Ishikawa (cell line): ENCODE measurements at regions not wholly inside any gene's neighbourhood (a gene's known extent, or its start where the extent isn't known, plus 50 kb on each side); places are given as distances from the start of the nearest gene placed in this dataset.

Source experiments
- CEBPB ChIP-seq: IDR thresholded peaks from 2 replicates; pipeline ENCODE4 v1.6.1; 2012
- CREB1 ChIP-seq: IDR thresholded peaks from 2 replicates; pipeline ENCODE4 v1.6.1; 2012; ENCODE audit warnings: low read depth
- EGR1 ChIP-seq: IDR thresholded peaks from 2 replicates; pipeline ENCODE4 v1.6.1; 2012
- EP300 ChIP-seq: IDR thresholded peaks from 2 replicates; pipeline ENCODE4 v1.6.1; 2012; ENCODE audit warnings: borderline replicate concordance
- FOXM1 ChIP-seq: IDR thresholded peaks from 2 replicates; pipeline ENCODE4 v1.6.1; 2012; ENCODE audit warnings: low read depth, borderline replicate concordance
- MAX ChIP-seq: IDR thresholded peaks from 2 replicates; pipeline ENCODE4 v1.6.1; 2012
- NFIC ChIP-seq: IDR thresholded peaks from 2 replicates; pipeline ENCODE4 v1.6.1; 2012
- RAD21 ChIP-seq: IDR thresholded peaks from 2 replicates; pipeline ENCODE4 v1.6.1; 2012; ENCODE audit warnings: low read depth
- REST ChIP-seq: IDR thresholded peaks from 2 replicates; pipeline ENCODE4 v1.6.1; 2012; ENCODE audit warnings: low read depth, mild to moderate bottlenecking
- TAF1 ChIP-seq: IDR thresholded peaks from 2 replicates; pipeline ENCODE4 v1.6.1; 2012; ENCODE audit warnings: low read depth, mild to moderate bottlenecking
- TCF12 ChIP-seq: IDR thresholded peaks from 2 replicates; pipeline ENCODE4 v1.6.1; 2012; ENCODE audit warnings: low read depth
- TEAD4 ChIP-seq: IDR thresholded peaks from 2 replicates; pipeline ENCODE4 v1.6.1; 2012
- USF1 ChIP-seq: IDR thresholded peaks from 2 replicates; pipeline ENCODE4 v1.6.1; 2012
- YY1 ChIP-seq: IDR thresholded peaks from 2 replicates; pipeline ENCODE4 v1.6.1; 2012; ENCODE audit warnings: low read depth
- ZBTB7A ChIP-seq: IDR thresholded peaks from 2 replicates; pipeline ENCODE4 v1.6.1; 2012; ENCODE audit warnings: low read depth

GRCh38 chr20:60300374-60300773 lies 342.2 kb downstream of the CDH26 start:
- no peak for TF ChIP-seq CEBPB
- TF ChIP-seq CREB1, result no peak
- no peak for TF ChIP-seq TEAD4
- TF ChIP-seq REST, result no peak
- TF ChIP-seq RAD21, result no peak
- TF ChIP-seq EP300, result no peak
- TF ChIP-seq TAF1, result no peak
- no peak for TF ChIP-seq MAX
- no peak for TF ChIP-seq EGR1
- TF ChIP-seq FOXM1, result no peak
- TF ChIP-seq USF1, result no peak
- no peak for TF ChIP-seq NFIC

- TF ChIP-seq REST (no peak), EP300 (no peak), ZBTB7A (no peak), CREB1 (no peak), TAF1 (no peak), FOXM1 (no peak), EGR1 (no peak)
These were observed 344.7 kb downstream of the CDH26 start for GRCh38 chr20:60302875-60303274.

- TF ChIP-seq FOXM1, result no peak
- no peak for TF ChIP-seq ZBTB7A
- TF ChIP-seq EGR1, result no peak
- no peak for TF ChIP-seq TCF12
- TF ChIP-seq CEBPB, result no peak
- no peak for TF ChIP-seq EP300
- TF ChIP-seq USF1, result no peak
- no peak for TF ChIP-seq TEAD4
- no peak for TF ChIP-seq NFIC
- no peak for TF ChIP-seq YY1
- no peak for TF ChIP-seq REST
- no peak for TF ChIP-seq TAF1
- no peak for TF ChIP-seq RAD21
- no peak for TF ChIP-seq CREB1
- no peak for TF ChIP-seq MAX
These were observed 345.9 kb downstream of the CDH26 start for GRCh38 chr20:60304026-60304590.

- no peak for TF ChIP-seq TAF1
- TF ChIP-seq REST, result no peak
- TF ChIP-seq CEBPB, result no peak
- TF ChIP-seq CREB1, result no peak
- TF ChIP-seq ZBTB7A, result no peak
- TF ChIP-seq EP300, result no peak
- TF ChIP-seq YY1, result no peak
- no peak for TF ChIP-seq NFIC
- no peak for TF ChIP-seq MAX
- TF ChIP-seq TCF12, result no peak
- no peak for TF ChIP-seq TEAD4
- TF ChIP-seq FOXM1, result no peak
- no peak for TF ChIP-seq EGR1
- no peak for TF ChIP-seq RAD21
- no peak for TF ChIP-seq USF1
These were observed 346.7 kb downstream of the CDH26 start for GRCh38 chr20:60304931-60305330.
